IMR-90 (cell line): ENCODE measurements at regions not wholly inside any gene's neighbourhood (a gene's known extent, or its start where the extent isn't known, plus 50 kb on each side); places are given as distances from the start of the nearest gene placed in this dataset.
"Not testable (repeated sequence)": the region's sequence is repeated elsewhere in the genome, so short reads cannot be mapped to it uniquely, and the experiment has no call there.

Experiments
- MXI1 ChIP-seq: IDR thresholded peaks from 2 replicates; pipeline ENCODE4 v1.6.1; 2012; ENCODE audit warnings: low read depth, mild to moderate bottlenecking, low read length, moderate library complexity, borderline replicate concordance
- POLR2A ChIP-seq: IDR thresholded peaks from 2 replicates; pipeline ENCODE4 v1.6.1; 2012; ENCODE audit warnings: mild to moderate bottlenecking, low read depth, low read length

DNA sequence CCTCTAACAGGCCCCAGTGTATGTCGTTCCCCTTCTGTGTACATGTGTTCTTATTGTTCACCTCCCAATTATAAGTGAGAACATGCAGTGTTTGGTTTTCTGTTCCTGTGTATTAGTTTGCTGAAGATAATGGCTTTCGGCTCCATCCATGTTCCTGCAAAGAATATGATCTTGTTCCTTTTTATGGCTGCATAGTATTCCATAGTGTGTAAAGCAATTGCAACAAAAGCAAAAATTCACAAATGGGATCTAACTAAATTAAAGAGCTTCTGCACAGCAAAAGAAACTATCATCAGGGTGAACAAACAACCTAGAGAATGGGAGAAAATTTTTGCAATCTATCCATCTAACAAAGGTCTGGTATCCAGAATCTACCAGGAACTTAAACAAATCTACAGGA, 102.2 kb upstream of the ZNF92 start:
- TF ChIP-seq MXI1, POLR2A: not testable (repeated sequence)
